ENCODE measurements at regions not wholly inside any gene's neighbourhood (a gene's known extent, or its start where the extent isn't known, plus 50 kb on each side); places are given as distances from the start of the nearest gene placed in this dataset.

- TF ChIP-seq CTCF (IDR thresholded peaks at IDR 0.05), result no peak
- TF ChIP-seq EZH2 (IDR thresholded peaks at IDR 0.05), result no peak
Observed at GRCh38 chr1:232737917-232738316, 67.3 kb upstream of the MAP10 start.

Measured in neural progenitor cell (in vitro differentiated cells).